GM23338 (cell line): ENCODE measurements at regions not wholly inside any gene's neighbourhood (a gene's known extent, or its start where the extent isn't known, plus 50 kb on each side); places are given as distances from the start of the nearest gene placed in this dataset.

ENCODE experiments used
- ATAC-seq: fragments of 200-7000 bp; cut with Tn5 transposase; 3 replicates; pipeline ENCODE4 v1.9.1; 2020
- DNase-seq: peaks from one replicate; pipeline ENCODE4 v3.0.0-alpha.2; 2015; ENCODE audit warnings: low spot score
- H2AFZ ChIP-seq: fragments of 200-600 bp; sonication (generic); 2 replicates; pipeline ENCODE4 v1.8.0; 2016; ENCODE audit warnings: antibody characterized with exemption, mild to moderate bottlenecking, moderate library complexity
- H3F3A ChIP-seq: fragments of 200-600 bp; sonication (generic); replicated peaks from 2 replicates; pipeline ENCODE4 v1.8.0; 2017; ENCODE audit warnings: antibody characterized with exemption, mixed run types, low read depth
- H3K27ac ChIP-seq: fragments of 200-600 bp; sonication (generic); 2 replicates; pipeline ENCODE4 v1.6.1; 2016; ENCODE audit warnings: low read depth
- H3K27me3 ChIP-seq: fragments of 200-600 bp; sonication (generic); 2 replicates; pipeline ENCODE4 v1.8.0; 2016; ENCODE audit warnings: mild to moderate bottlenecking, mixed run types, moderate library complexity; ENCODE audit not compliant: insufficient read depth
- H3K36me3 ChIP-seq: fragments of 200-600 bp; sonication (generic); 2 replicates; pipeline ENCODE4 v1.8.0; 2016; ENCODE audit warnings: mild to moderate bottlenecking; ENCODE audit not compliant: insufficient read depth
- H3K4me1 ChIP-seq: fragments of 200-600 bp; sonication (generic); 2 replicates; pipeline ENCODE4 v1.8.0; 2016; ENCODE audit warnings: mild to moderate bottlenecking, moderate library complexity; ENCODE audit not compliant: insufficient read depth
- H3K4me2 ChIP-seq: fragments of 200-600 bp; sonication (generic); 2 replicates; pipeline ENCODE4 v1.7.1; 2017; ENCODE audit warnings: mixed run types
- H3K4me3 ChIP-seq: fragments of 200-600 bp; sonication (generic); 2 replicates; pipeline ENCODE4 v1.6.1; 2016; ENCODE audit warnings: mixed run types
- H3K79me2 ChIP-seq: fragments of 200-600 bp; sonication (generic); replicated peaks from 2 replicates; pipeline ENCODE4 v1.8.0; 2017; ENCODE audit warnings: mild to moderate bottlenecking; ENCODE audit not compliant: insufficient read depth
- H3K9me2 ChIP-seq: fragments of 200-600 bp; sonication (generic); 2 replicates; pipeline ENCODE4 v1.8.0; 2017; ENCODE audit not compliant: insufficient read depth
- H4K20me1 ChIP-seq: fragments of 200-600 bp; sonication (generic); replicated peaks from 2 replicates; pipeline ENCODE4 v1.8.0; 2017; ENCODE audit warnings: mild to moderate bottlenecking; ENCODE audit not compliant: insufficient read depth
- H3K27ac Mint-ChIP-seq: 2 replicates; pipeline ENCODE4 v1.8.0; 2020; ENCODE audit warnings: inconsistent platforms, mild to moderate bottlenecking, moderate library complexity, mixed read lengths
- H3K27me3 Mint-ChIP-seq: 3 replicates; pipeline ENCODE4 v1.8.0; 2022; ENCODE audit warnings: low read depth, mild to moderate bottlenecking, moderate library complexity, mixed read lengths, inconsistent platforms; ENCODE audit not compliant: insufficient read depth, poor library complexity
- H3K36me3 Mint-ChIP-seq: 3 replicates; pipeline ENCODE4 v1.8.0; 2021; ENCODE audit warnings: low read depth, mild to moderate bottlenecking, inconsistent platforms, moderate library complexity, mixed read lengths
- H3K4me1 Mint-ChIP-seq: 3 replicates; pipeline ENCODE4 v1.8.0; 2020; ENCODE audit warnings: mild to moderate bottlenecking, inconsistent platforms, mixed read lengths
- H3K4me3 Mint-ChIP-seq: 3 replicates; pipeline ENCODE4 v1.8.0; 2021; ENCODE audit warnings: moderate library complexity, mild to moderate bottlenecking, inconsistent platforms, mixed read lengths
- H3K9me3 Mint-ChIP-seq: 3 replicates; pipeline ENCODE4 v1.8.0; 2020; ENCODE audit warnings: moderate library complexity, mild to moderate bottlenecking, inconsistent platforms, mixed read lengths
- CTCF ChIP-seq, 2 experiments: fragments of 200-600 bp in 1 of 2; sonication (generic) in 1 of 2; conservative IDR thresholded peaks; 2 replicates each; pipeline versions ENCODE4 v1.5.1 to v1.6.1; 2016 to 2017; ENCODE audit warnings: antibody characterized with exemption in 2 of 2, low read depth in 2 of 2, mild to moderate bottlenecking in 2 of 2, moderate library complexity in 1 of 2
- ETS1 ChIP-seq: IDR thresholded peaks from 2 replicates; pipeline ENCODE4 v1.6.1; 2016; ENCODE audit warnings: antibody characterized with exemption
- EZH2 ChIP-seq: fragments of 200-600 bp; sonication (generic); IDR thresholded peaks from one replicate; pipeline ENCODE4 v1.8.0; 2017; ENCODE audit warnings: antibody characterized with exemption, mild to moderate bottlenecking, low read depth; ENCODE audit not compliant: unreplicated experiment
- EZH2phosphoT487 ChIP-seq: fragments of 200-600 bp; sonication (generic); IDR thresholded peaks from one replicate; pipeline ENCODE4 v1.8.1; 2018; ENCODE audit warnings: antibody characterized with exemption; ENCODE audit not compliant: unreplicated experiment
- JUNB ChIP-seq: IDR thresholded peaks from one replicate; pipeline ENCODE4 v1.6.1; 2016; ENCODE audit warnings: antibody characterized with exemption; ENCODE audit not compliant: unreplicated experiment
- NANOG ChIP-seq: IDR thresholded peaks from 2 replicates; pipeline ENCODE4 v1.6.1; 2016; ENCODE audit warnings: antibody characterized with exemption, borderline replicate concordance
- POLR2AphosphoS5 ChIP-seq: IDR thresholded peaks from 2 replicates; pipeline ENCODE4 v1.6.1; 2016; ENCODE audit warnings: antibody characterized with exemption, low read depth
- STAT1 ChIP-seq: IDR thresholded peaks from one replicate; pipeline ENCODE4 v1.6.1; 2016; ENCODE audit warnings: antibody characterized with exemption; ENCODE audit not compliant: unreplicated experiment
- ZNF114 ChIP-seq: fragments of 250-450 bp; sonication (Bioruptor Pico); IDR thresholded peaks from 2 replicates; pipeline ENCODE4 v1.5.0; 2020; ENCODE audit warnings: mild to moderate bottlenecking, moderate library complexity
- ZNF462 ChIP-seq: fragments of 250-450 bp; sonication (Bioruptor Pico); IDR thresholded peaks from 2 replicates; pipeline ENCODE4 v1.5.0; 2020; ENCODE audit warnings: mild to moderate bottlenecking, moderate library complexity
- TF ChIP-seq, protein P1 (sequence below): IDR thresholded peaks from one replicate; pipeline ENCODE4 v1.6.1; 2018; ENCODE audit warnings: antibody characterized with exemption; ENCODE audit not compliant: unreplicated experiment

DNA sequence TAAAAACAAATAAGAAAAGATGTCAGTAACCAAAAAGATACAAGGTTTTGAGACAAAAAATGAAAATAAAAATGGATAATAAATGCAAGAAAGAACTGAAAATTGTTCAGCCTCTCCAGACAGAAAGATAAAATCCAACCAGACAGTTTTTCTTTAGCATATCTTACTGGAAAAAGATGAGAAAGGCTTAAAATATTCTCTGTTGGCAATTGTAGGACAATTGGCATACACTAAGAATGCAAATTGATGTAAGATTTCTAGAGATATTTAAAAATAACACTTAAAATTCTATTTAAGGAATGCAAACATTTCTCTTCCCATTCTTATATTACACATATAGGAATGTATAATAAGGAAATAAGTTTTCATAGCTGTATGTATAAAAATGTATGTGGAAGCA, 590.6 kb downstream of the DSC3 start (continued):
- TF ChIP-seq ZNF462 (CRISPR knock-in tag) (no peak), CTCF (conservative IDR thresholded peaks at IDR 0.05; ENCODE audit: low read depth in 2 of 2) (no peak), STAT1 (no peak)

- peaks cover 11% of the 10 kb centered on the region; the same call in 2 of the 3 replicates for H3K4me1 Mint-ChIP-seq
- DNase-seq (no peak), ATAC-seq (no peak)
- H2AFZ ChIP-seq: no peak overlapping the region
- H3K79me2 ChIP-seq: no peaks in the 10 kb centered on the region
- no peaks in the 10 kb centered on the region for H3K27me3 ChIP-seq
- H3K4me3 Mint-ChIP-seq: no peak overlapping the region
- H3K4me3 ChIP-seq: no peak overlapping the region
- no peaks in the 10 kb centered on the region for H3K36me3 Mint-ChIP-seq
- peaks cover 7% of the 10 kb centered on the region; the same call in 1 of the 2 replicates for H3K4me1 ChIP-seq
- no peaks in the 10 kb centered on the region for H4K20me1 ChIP-seq
- no peaks in the 10 kb centered on the region for H3K9me3 Mint-ChIP-seq
- no peaks in the 10 kb centered on the region for H3K9me2 ChIP-seq
- H3K36me3 ChIP-seq: no peaks in the 10 kb centered on the region
- H3F3A ChIP-seq: no peaks in the 10 kb centered on the region
- no peak overlapping the region for H3K27ac Mint-ChIP-seq
- no peak overlapping the region for H3K4me2 ChIP-seq
- H3K27me3 Mint-ChIP-seq: no peaks in the 10 kb centered on the region
- H3K27ac ChIP-seq: no peak overlapping the region
- no peak for TF ChIP-seq ZNF114 (CRISPR knock-in tag)
- TF ChIP-seq EZH2: no peak
- TF ChIP-seq, protein P1, sequence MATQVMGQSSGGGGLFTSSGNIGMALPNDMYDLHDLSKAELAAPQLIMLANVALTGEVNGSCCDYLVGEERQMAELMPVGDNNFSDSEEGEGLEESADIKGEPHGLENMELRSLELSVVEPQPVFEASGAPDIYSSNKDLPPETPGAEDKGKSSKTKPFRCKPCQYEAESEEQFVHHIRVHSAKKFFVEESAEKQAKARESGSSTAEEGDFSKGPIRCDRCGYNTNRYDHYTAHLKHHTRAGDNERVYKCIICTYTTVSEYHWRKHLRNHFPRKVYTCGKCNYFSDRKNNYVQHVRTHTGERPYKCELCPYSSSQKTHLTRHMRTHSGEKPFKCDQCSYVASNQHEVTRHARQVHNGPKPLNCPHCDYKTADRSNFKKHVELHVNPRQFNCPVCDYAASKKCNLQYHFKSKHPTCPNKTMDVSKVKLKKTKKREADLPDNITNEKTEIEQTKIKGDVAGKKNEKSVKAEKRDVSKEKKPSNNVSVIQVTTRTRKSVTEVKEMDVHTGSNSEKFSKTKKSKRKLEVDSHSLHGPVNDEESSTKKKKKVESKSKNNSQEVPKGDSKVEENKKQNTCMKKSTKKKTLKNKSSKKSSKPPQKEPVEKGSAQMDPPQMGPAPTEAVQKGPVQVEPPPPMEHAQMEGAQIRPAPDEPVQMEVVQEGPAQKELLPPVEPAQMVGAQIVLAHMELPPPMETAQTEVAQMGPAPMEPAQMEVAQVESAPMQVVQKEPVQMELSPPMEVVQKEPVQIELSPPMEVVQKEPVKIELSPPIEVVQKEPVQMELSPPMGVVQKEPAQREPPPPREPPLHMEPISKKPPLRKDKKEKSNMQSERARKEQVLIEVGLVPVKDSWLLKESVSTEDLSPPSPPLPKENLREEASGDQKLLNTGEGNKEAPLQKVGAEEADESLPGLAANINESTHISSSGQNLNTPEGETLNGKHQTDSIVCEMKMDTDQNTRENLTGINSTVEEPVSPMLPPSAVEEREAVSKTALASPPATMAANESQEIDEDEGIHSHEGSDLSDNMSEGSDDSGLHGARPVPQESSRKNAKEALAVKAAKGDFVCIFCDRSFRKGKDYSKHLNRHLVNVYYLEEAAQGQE: no peak
- no peak for TF ChIP-seq CTCF (conservative IDR thresholded peaks at IDR 0.05; ENCODE audit: low read depth in 2 of 2)
- no peak for TF ChIP-seq NANOG
- TF ChIP-seq POLR2AphosphoS5: no peak
- no peak for TF ChIP-seq EZH2phosphoT487
- TF ChIP-seq JUNB: no peak
- no peak for TF ChIP-seq ETS1
These were observed 591.6 kb downstream of the DSC3 start for GRCh38 chr18:30450927-30451326.
